Keratinocyte (primary cell): ENCODE measurements at regions not wholly inside any gene's neighbourhood (a gene's known extent, or its start where the extent isn't known, plus 50 kb on each side); places are given as distances from the start of the nearest gene placed in this dataset.

Experiments used
- DNase-seq: peaks from one replicate; pipeline ENCODE4 v3.0.0-alpha.2; 2011; ENCODE audit warnings: low read depth, missing footprints, low spot score
- FAIRE-seq: peaks from 2 replicates; lab custom pipeline; 2011; peaks lifted over from hg19 to GRCh38; lab: Jason Lieb, UNC
- H2AFZ ChIP-seq: 2 replicates; pipeline ENCODE4 v1.6.0; 2012; ENCODE audit warnings: low read length, control low read depth, inconsistent platforms; ENCODE audit not compliant: control insufficient read depth
- H3K27ac ChIP-seq: 2 replicates; pipeline ENCODE4 v1.5.1; 2011; ENCODE audit warnings: low read length; ENCODE audit not compliant: control insufficient read depth, insufficient read depth
- H3K27me3 ChIP-seq: 3 replicates; pipeline ENCODE4 v1.6.0; 2011; ENCODE audit warnings: low read length; ENCODE audit not compliant: control insufficient read depth, insufficient read depth; ENCODE audit errors: extremely low read depth
- H3K36me3 ChIP-seq, 2 experiments: 2 replicates in 1 of 2; 3 replicates in 1 of 2; pipeline ENCODE4 v1.5.1; 2011; ENCODE audit warnings: low read length in 2 of 2, mild to moderate bottlenecking in 1 of 2; ENCODE audit not compliant: control insufficient read depth in 2 of 2, insufficient read depth in 2 of 2; ENCODE audit errors: extremely low read depth in 1 of 2
- H3K4me1 ChIP-seq: 3 replicates; pipeline ENCODE4 v1.5.1; 2011; ENCODE audit warnings: low read length; ENCODE audit not compliant: control insufficient read depth, insufficient read depth; ENCODE audit errors: extremely low read depth
- H3K4me2 ChIP-seq: 3 replicates; pipeline ENCODE4 v1.6.0; 2011; ENCODE audit warnings: low read depth, low read length; ENCODE audit not compliant: control insufficient read depth, insufficient read depth; ENCODE audit errors: extremely low read depth
- H3K4me3 ChIP-seq, 3 experiments: fragments of 200-600 bp in 1 of 3; sonication (generic) in 1 of 3; 2 replicates in 2 of 3; 3 replicates in 1 of 3; pipeline ENCODE4 v1.5.1; 2011 to 2016; ENCODE audit warnings: low read length in 3 of 3, mild to moderate bottlenecking in 3 of 3, control low read depth in 2 of 3, inconsistent platforms in 1 of 3, low read depth in 1 of 3, mixed read lengths in 1 of 3, mixed run types in 1 of 3, moderate library complexity in 1 of 3; ENCODE audit not compliant: control insufficient read depth in 2 of 3, insufficient read depth in 2 of 3; ENCODE audit errors: extremely low read depth in 1 of 3
- H3K79me2 ChIP-seq: 2 replicates; pipeline ENCODE4 v1.6.0; 2012; ENCODE audit warnings: low read length; ENCODE audit not compliant: control insufficient read depth, insufficient read depth
- H3K9ac ChIP-seq: 3 replicates; pipeline ENCODE4 v1.6.0; 2011; ENCODE audit warnings: low read length; ENCODE audit not compliant: control insufficient read depth, insufficient read depth; ENCODE audit errors: extremely low read depth
- H3K9me1 ChIP-seq: 3 replicates; pipeline ENCODE4 v1.6.0; 2011; ENCODE audit warnings: low read length; ENCODE audit not compliant: control insufficient read depth, insufficient read depth; ENCODE audit errors: extremely low read depth
- H3K9me3 ChIP-seq: 2 replicates; pipeline ENCODE4 v1.5.1; 2012; ENCODE audit warnings: low read depth, low read length; ENCODE audit not compliant: control insufficient read depth
- H4K20me1 ChIP-seq: 3 replicates; pipeline ENCODE4 v1.6.0; 2011; ENCODE audit warnings: low read length; ENCODE audit not compliant: control insufficient read depth, insufficient read depth; ENCODE audit errors: extremely low read depth
- EZH2 ChIP-seq: IDR thresholded peaks from one replicate; pipeline ENCODE4 v1.6.1; 2012; ENCODE audit warnings: inconsistent platforms, mild to moderate bottlenecking, low read length, moderate library complexity
- dilution Hi-C: fragments of 300-500 bp; cut with MboI; formaldehyde crosslinking; loops from one replicate; pipeline ENCODE4 v1.7.0; 2020; ENCODE audit warnings: low sequenced_read_pairs; ENCODE audit not compliant: extremely low pct_ligation_motif_present
- TF ChIP-seq, protein P1 (sequence below), 3 experiments: IDR thresholded peaks in 1 of 3; conservative IDR thresholded peaks in 1 of 3; optimal IDR thresholded peaks in 1 of 3; 2 replicates in 2 of 3; 3 replicates in 1 of 3; pipeline versions ENCODE3 to v1.5.1; 2011; ENCODE audit warnings: low read length in 3 of 3, mild to moderate bottlenecking in 3 of 3, moderate library complexity in 2 of 3, control low read depth in 1 of 3, inconsistent platforms in 1 of 3; ENCODE audit not compliant: insufficient read depth in 2 of 3; ENCODE audit errors: extremely low read depth in 1 of 3

DNA sequence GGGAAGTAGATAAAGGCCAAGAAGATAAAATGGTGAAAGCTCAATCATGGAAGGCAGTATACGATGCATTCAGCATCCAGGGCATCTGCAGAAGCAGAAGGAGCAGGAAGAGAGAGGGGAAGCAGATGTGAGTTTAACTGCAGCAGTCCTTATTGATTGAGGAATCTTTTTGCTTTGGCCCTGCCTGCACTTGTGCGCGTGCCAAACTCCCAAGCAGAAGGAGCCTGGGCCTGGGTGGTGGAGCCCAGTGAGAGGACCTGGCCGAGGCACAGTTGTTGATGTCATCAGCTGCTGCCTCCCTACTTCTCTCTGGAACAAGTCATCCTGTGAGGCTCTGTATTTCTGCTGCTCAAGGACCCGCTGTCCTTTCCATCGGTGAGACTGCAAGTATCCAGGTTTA is 65.5 kb upstream of the ROPN1 start:
- Histone ChIP-seq H3K36me3 (no peaks in the 10 kb centered on the region), H4K20me1 (no peaks in the 10 kb centered on the region), H3K9me3 (no peaks in the 10 kb centered on the region), H3K4me1 (no peaks in the 10 kb centered on the region), H3K27me3 (peaks cover 23% of the 10 kb centered on the region), H3K9me1 (no peaks in the 10 kb centered on the region), H3K4me2 (no peak overlapping the region), H2AFZ (no peak overlapping the region), H3K27ac (no peak overlapping the region), H3K79me2 (no peaks in the 10 kb centered on the region), H3K4me3 (no peak overlapping the region), H3K9ac (no peak overlapping the region)
- no peak for FAIRE-seq
- TF ChIP-seq EZH2, result no peak
- TF ChIP-seq, protein P1, sequence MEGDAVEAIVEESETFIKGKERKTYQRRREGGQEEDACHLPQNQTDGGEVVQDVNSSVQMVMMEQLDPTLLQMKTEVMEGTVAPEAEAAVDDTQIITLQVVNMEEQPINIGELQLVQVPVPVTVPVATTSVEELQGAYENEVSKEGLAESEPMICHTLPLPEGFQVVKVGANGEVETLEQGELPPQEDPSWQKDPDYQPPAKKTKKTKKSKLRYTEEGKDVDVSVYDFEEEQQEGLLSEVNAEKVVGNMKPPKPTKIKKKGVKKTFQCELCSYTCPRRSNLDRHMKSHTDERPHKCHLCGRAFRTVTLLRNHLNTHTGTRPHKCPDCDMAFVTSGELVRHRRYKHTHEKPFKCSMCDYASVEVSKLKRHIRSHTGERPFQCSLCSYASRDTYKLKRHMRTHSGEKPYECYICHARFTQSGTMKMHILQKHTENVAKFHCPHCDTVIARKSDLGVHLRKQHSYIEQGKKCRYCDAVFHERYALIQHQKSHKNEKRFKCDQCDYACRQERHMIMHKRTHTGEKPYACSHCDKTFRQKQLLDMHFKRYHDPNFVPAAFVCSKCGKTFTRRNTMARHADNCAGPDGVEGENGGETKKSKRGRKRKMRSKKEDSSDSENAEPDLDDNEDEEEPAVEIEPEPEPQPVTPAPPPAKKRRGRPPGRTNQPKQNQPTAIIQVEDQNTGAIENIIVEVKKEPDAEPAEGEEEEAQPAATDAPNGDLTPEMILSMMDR (optimal IDR thresholded peaks at IDR 0.05 in 1 of 3, IDR thresholded peaks at IDR 0.05 in 1 of 3, conservative IDR thresholded peaks at IDR 0.05 in 1 of 3; ENCODE audit: extremely low read depth in 1 of 3, insufficient read depth in 2 of 3, low read length in 3 of 3), result no peak
- dilution Hi-C loops, result no loop called here
- DNase-seq, result no peak

DNA sequence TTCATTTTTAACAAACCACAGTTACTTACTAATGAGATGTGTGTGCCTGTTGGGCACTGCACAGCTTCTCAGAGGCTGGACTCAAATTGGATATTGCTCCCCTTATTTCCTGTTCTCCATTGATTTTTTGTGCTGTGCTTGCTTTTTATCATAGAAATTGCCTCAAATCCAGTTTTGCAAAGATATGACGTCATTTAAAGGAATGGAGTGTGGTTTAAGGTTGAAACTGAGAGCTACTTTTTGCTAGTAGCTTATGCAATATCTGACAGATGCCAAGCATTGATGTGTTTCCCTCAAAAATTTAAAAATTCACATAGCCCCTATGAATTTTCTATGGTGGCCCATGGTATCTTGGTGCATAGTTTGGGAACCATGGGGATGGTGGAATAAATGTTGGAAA is 67.7 kb upstream of the ROPN1 start:
- H3K4me2 ChIP-seq, result no peak overlapping the region
- H3K4me3 ChIP-seq, result no peak overlapping the region
- DNase-seq, result no peak
- no peaks in the 10 kb centered on the region for H3K9me3 ChIP-seq
- H4K20me1 ChIP-seq, result no peaks in the 10 kb centered on the region
- H3K27me3 ChIP-seq, result peaks cover 20% of the 10 kb centered on the region
- H3K9ac ChIP-seq, result no peak overlapping the region
- H2AFZ ChIP-seq, result no peak overlapping the region
- H3K27ac ChIP-seq, result no peak overlapping the region
- no peaks in the 10 kb centered on the region for H3K36me3 ChIP-seq
- no peaks in the 10 kb centered on the region for H3K4me1 ChIP-seq
- no peaks in the 10 kb centered on the region for H3K9me1 ChIP-seq
- no peak for TF ChIP-seq EZH2
- TF ChIP-seq, protein P1 (optimal IDR thresholded peaks at IDR 0.05 in 1 of 3, IDR thresholded peaks at IDR 0.05 in 1 of 3, conservative IDR thresholded peaks at IDR 0.05 in 1 of 3; ENCODE audit: extremely low read depth in 1 of 3, insufficient read depth in 2 of 3, low read length in 3 of 3), result no peak
- dilution Hi-C loops, result no loop called here
- no peaks in the 10 kb centered on the region for H3K79me2 ChIP-seq
- no peak for FAIRE-seq
